ENCODE measurements at regions not wholly inside any gene's neighbourhood (a gene's known extent, or its start where the extent isn't known, plus 50 kb on each side); places are given as distances from the start of the nearest gene placed in this dataset.

DNA sequence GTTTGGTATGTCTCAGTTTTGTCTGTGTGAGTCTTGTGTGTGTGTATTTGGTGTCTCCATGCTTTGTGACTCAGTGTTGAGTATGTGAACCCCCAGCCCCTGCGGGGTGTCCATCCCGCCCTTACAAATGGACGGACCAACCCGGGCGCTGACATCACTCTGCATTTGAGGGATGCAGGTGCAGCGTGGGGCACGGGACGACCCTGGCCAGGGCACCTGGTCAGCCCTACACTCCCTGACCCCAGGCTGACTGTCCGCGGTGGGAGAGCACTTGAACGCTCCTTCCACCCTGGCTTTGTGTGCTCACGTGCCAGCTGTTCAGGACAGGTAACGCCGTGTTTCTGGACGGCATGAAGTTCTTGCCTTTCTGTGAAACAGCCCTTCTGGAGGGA lies 369.0 kb downstream of the BRD1 start:
- DNase-seq (ENCODE audit: low read depth, low spot score): no peak
- no peaks in the 10 kb centered on the region for H3K9me3 Mint-ChIP-seq
- H3K27me3 Mint-ChIP-seq (ENCODE audit: low read depth): peaks cover 27% of the 10 kb centered on the region
- H3K4me1 Mint-ChIP-seq: no peaks in the 10 kb centered on the region
- no peak overlapping the region for H3K27ac Mint-ChIP-seq (ENCODE audit: unreplicated experiment)
- TF ChIP-seq CTCF (conservative IDR thresholded peaks at IDR 0.05): no peak
- H3K4me3 Mint-ChIP-seq: no peak overlapping the region
- H3K36me3 Mint-ChIP-seq (ENCODE audit: low read depth): no peaks in the 10 kb centered on the region

DNA sequence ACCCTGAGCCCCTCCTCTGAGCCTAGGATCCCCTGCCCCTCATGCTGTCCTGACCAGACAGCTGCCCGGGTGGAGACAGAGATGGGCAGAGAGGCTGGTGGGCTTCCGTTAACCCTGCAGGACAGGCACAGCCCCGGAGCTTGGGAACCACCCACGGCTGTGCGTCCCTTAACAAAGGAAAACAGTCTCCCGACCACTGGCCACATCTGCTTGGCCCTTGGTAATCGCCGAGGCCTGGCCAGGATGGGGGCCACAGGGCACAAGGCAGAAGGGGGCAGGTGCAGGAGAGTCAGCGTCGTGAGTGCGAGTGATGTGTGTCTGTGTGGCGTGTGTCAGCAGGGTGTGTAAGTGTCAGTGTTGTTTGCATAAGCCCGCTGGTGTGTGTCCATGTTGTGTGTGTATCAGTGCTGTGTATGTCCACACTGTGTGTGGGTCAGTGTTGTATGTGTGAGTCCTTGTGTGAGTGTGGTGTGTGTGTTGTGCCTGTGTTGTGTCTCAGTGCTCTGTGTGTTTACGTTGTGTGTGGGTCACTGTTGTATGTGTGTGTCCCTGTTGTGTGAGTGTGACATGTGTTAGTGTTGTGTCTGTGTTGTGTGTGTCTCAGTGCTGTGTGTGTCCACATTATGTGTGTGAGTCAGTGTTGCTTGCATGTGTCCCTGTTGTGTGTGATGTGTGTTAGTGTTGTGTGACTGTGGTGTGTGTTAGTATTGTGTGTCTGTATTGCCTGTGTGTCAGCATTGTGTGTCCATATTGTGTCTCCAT lies 369.5 kb downstream of the BRD1 start:
- H3K9me3 Mint-ChIP-seq: no peaks in the 10 kb centered on the region
- no peaks in the 10 kb centered on the region for H3K4me1 Mint-ChIP-seq
- TF ChIP-seq CTCF (conservative IDR thresholded peaks at IDR 0.05): no peak
- no peaks in the 10 kb centered on the region for H3K36me3 Mint-ChIP-seq (ENCODE audit: low read depth)
- no peak overlapping the region for H3K4me3 Mint-ChIP-seq
- peaks cover 27% of the 10 kb centered on the region for H3K27me3 Mint-ChIP-seq (ENCODE audit: low read depth)
- no peak overlapping the region for H3K27ac Mint-ChIP-seq (ENCODE audit: unreplicated experiment)
- no peak for DNase-seq (ENCODE audit: low read depth, low spot score)

- Mint-ChIP-seq H3K9me3 (no peaks in the 10 kb centered on the region), H3K27ac (ENCODE audit: unreplicated experiment) (no peak overlapping the region), H3K4me3 (no peak overlapping the region), H3K27me3 (ENCODE audit: low read depth) (peaks cover 27% of the 10 kb centered on the region), H3K4me1 (no peaks in the 10 kb centered on the region), H3K36me3 (ENCODE audit: low read depth) (no peaks in the 10 kb centered on the region)
- TF ChIP-seq CTCF (conservative IDR thresholded peaks at IDR 0.05): no peak
- DNase-seq (ENCODE audit: low read depth, low spot score): no peak
Observed at GRCh38 chr22:49457146-49457545, 370.5 kb downstream of the BRD1 start.

DNA sequence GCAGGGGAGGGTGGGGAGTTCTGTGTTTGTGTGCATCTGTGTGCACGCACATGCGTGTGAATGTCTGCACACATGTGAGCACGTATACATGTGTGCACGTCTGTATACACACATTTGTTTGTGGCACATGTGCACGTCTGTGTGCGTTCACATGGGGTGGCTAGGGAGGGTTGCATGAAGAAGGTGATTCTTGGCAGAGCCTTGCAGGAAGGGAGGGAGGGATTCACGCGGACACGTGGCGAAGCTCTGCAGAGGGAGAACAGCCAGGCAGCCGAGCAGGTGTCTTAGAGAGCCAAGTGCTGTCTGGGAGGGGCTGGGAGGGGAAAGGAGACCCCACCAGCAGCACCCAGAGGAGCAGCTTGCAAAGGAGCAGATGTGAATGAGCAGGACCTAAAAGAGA lies 372.1 kb downstream of the BRD1 start:
- Mint-ChIP-seq H3K36me3 (ENCODE audit: low read depth) (no peaks in the 10 kb centered on the region), H3K9me3 (no peaks in the 10 kb centered on the region), H3K27me3 (ENCODE audit: low read depth) (peaks cover 35% of the 10 kb centered on the region), H3K27ac (ENCODE audit: unreplicated experiment) (no peak overlapping the region), H3K4me3 (no peak overlapping the region), H3K4me1 (peaks cover 7% of the 10 kb centered on the region)
- no peak for TF ChIP-seq CTCF (conservative IDR thresholded peaks at IDR 0.05)
- no peak for DNase-seq (ENCODE audit: low read depth, low spot score)

- Mint-ChIP-seq H3K27me3 (ENCODE audit: low read depth) (peaks cover 39% of the 10 kb centered on the region), H3K27ac (ENCODE audit: unreplicated experiment) (no peak overlapping the region), H3K9me3 (no peaks in the 10 kb centered on the region), H3K4me3 (no peak overlapping the region), H3K36me3 (ENCODE audit: low read depth) (no peaks in the 10 kb centered on the region), H3K4me1 (peaks cover 15% of the 10 kb centered on the region)
- no peak for DNase-seq (ENCODE audit: low read depth, low spot score)
- TF ChIP-seq CTCF (conservative IDR thresholded peaks at IDR 0.05): no peak
Observed at GRCh38 chr22:49454726-49455125, 372.9 kb downstream of the BRD1 start.

All from neural crest cell (in vitro differentiated cells).